Suprapubic skin (tissue), 4 donors: ENCODE measurements at regions not wholly inside any gene's neighbourhood (a gene's known extent, or its start where the extent isn't known, plus 50 kb on each side); places are given as distances from the start of the nearest gene placed in this dataset.

Source experiments
- DNase-seq, 2 donors: peaks; one replicate each; pipeline ENCODE4 v3.0.0-alpha.2; 2019; ENCODE audit warnings: low spot score in 2 of 2
- H3K27ac ChIP-seq: fragments of 200-600 bp; sonication (generic); one replicate; pipeline ENCODE4 v1.5.1; 2019
- H3K27me3 ChIP-seq: fragments of 200-600 bp; sonication (generic); one replicate; pipeline ENCODE4 v1.5.1; 2019
- H3K36me3 ChIP-seq: fragments of 200-600 bp; sonication (generic); one replicate; pipeline ENCODE4 v1.5.1; 2019
- H3K4me1 ChIP-seq: fragments of 200-600 bp; sonication (generic); one replicate; pipeline ENCODE4 v1.5.1; 2019
- H3K4me3 ChIP-seq: fragments of 200-600 bp; sonication (generic); one replicate; pipeline ENCODE4 v1.5.1; 2019; ENCODE audit warnings: mild to moderate bottlenecking
- H3K9me3 ChIP-seq: fragments of 200-600 bp; sonication (generic); one replicate; pipeline ENCODE4 v1.5.1; 2019
- CTCF ChIP-seq, 2 donors: fragments of 200-600 bp in 1 of 2; fragments of 450-650 bp in 1 of 2; sonication (generic) in 1 of 2; IDR thresholded peaks; one replicate each; pipeline ENCODE4 v1.5.1; 2016 to 2019; ENCODE audit warnings: antibody characterized with exemption in 2 of 2, mild to moderate bottlenecking in 1 of 2, moderate library complexity in 1 of 2
- EP300 ChIP-seq: sonication (generic); formaldehyde crosslinking; IDR thresholded peaks from one replicate; pipeline ENCODE4 v1.6.1; 2017; ENCODE audit warnings: antibody characterized with exemption
- POLR2A ChIP-seq, 2 donors: fragments of 450-650 bp; IDR thresholded peaks; one replicate each; pipeline ENCODE4 v1.6.1; 2017; ENCODE audit warnings: antibody characterized with exemption in 2 of 2, mild to moderate bottlenecking in 2 of 2, moderate library complexity in 2 of 2
- POLR2AphosphoS5 ChIP-seq, 3 donors: sonication (generic); formaldehyde crosslinking; IDR thresholded peaks; one replicate each; pipeline ENCODE4 v1.6.1; 2017; ENCODE audit warnings: antibody characterized with exemption in 3 of 3
- WGBS: methylation state at CpG from one replicate; pipeline ENCODE4 v1.1.5; 2018; 5-methylcytosine and 5-hydroxymethylcytosine counted together

GRCh38 chr2:173693044-173693589, 272.1 kb downstream of the SP3 start:
- 94% methylated on average over 5 of the region's 5 CpGs for WGBS
- Histone ChIP-seq H3K4me1 (no peaks in the 10 kb centered on the region), H3K27me3 (no peaks in the 10 kb centered on the region), H3K36me3 (no peaks in the 10 kb centered on the region), H3K27ac (no peak overlapping the region), H3K4me3 (no peak overlapping the region), H3K9me3 (no peaks in the 10 kb centered on the region)
- DNase-seq = no peak
- TF ChIP-seq POLR2AphosphoS5 (IDR thresholded peaks at IDR 0.05) (no peak), POLR2A (IDR thresholded peaks at IDR 0.05) (no peak), EP300 (no peak), CTCF (IDR thresholded peaks at IDR 0.05) (no peak)

GRCh38 chr2:173696274-173696673, 268.9 kb downstream of the SP3 start:
- Histone ChIP-seq H3K27me3 (no peaks in the 10 kb centered on the region), H3K4me3 (no peak overlapping the region), H3K9me3 (no peaks in the 10 kb centered on the region), H3K27ac (no peak overlapping the region), H3K36me3 (no peaks in the 10 kb centered on the region), H3K4me1 (no peaks in the 10 kb centered on the region)
- WGBS = 74% methylated on average over 5 of the region's 5 CpGs
- DNase-seq = no peak
- no peak for TF ChIP-seq POLR2AphosphoS5 (IDR thresholded peaks at IDR 0.05)
- no peak for TF ChIP-seq EP300
- no peak for TF ChIP-seq CTCF (IDR thresholded peaks at IDR 0.05)
- no peak for TF ChIP-seq POLR2A (IDR thresholded peaks at IDR 0.05)

- WGBS = 97% methylated on average over 1 of the region's 1 CpG
- DNase-seq = no peak
- H3K27me3 ChIP-seq = no peaks in the 10 kb centered on the region
- no peaks in the 10 kb centered on the region for H3K4me1 ChIP-seq
- no peak overlapping the region for H3K27ac ChIP-seq
- no peak overlapping the region for H3K4me3 ChIP-seq
- no peaks in the 10 kb centered on the region for H3K9me3 ChIP-seq
- TF ChIP-seq EP300 (no peak), CTCF (IDR thresholded peaks at IDR 0.05) (no peak), POLR2A (IDR thresholded peaks at IDR 0.05) (no peak), POLR2AphosphoS5 (IDR thresholded peaks at IDR 0.05) (no peak)
- no peaks in the 10 kb centered on the region for H3K36me3 ChIP-seq
Measured at GRCh38 chr2:173697929-173698328, 267.2 kb downstream of the SP3 start.

- H3K36me3 ChIP-seq = no peaks in the 10 kb centered on the region
- H3K27ac ChIP-seq = no peak overlapping the region
- TF ChIP-seq POLR2A (IDR thresholded peaks at IDR 0.05) = no peak
- TF ChIP-seq CTCF (IDR thresholded peaks at IDR 0.05) = no peak
- TF ChIP-seq POLR2AphosphoS5 (IDR thresholded peaks at IDR 0.05) = no peak
- TF ChIP-seq EP300 = no peak
- H3K4me3 ChIP-seq = no peak overlapping the region
- WGBS = 73% methylated on average over 4 of the region's 4 CpGs
- no peaks in the 10 kb centered on the region for H3K4me1 ChIP-seq
- no peak for DNase-seq
- no peaks in the 10 kb centered on the region for H3K27me3 ChIP-seq
- H3K9me3 ChIP-seq = no peaks in the 10 kb centered on the region
Measured at GRCh38 chr2:173705656-173706055, 259.5 kb downstream of the SP3 start.

GRCh38 chr2:173706936-173707335, 258.2 kb downstream of the SP3 start:
- H3K4me3 ChIP-seq = no peak overlapping the region
- H3K36me3 ChIP-seq = no peaks in the 10 kb centered on the region
- TF ChIP-seq POLR2AphosphoS5 (IDR thresholded peaks at IDR 0.05) (no peak), EP300 (no peak), POLR2A (IDR thresholded peaks at IDR 0.05) (no peak), CTCF (IDR thresholded peaks at IDR 0.05) (no peak)
- WGBS = 95% methylated on average over 4 of the region's 4 CpGs
- H3K9me3 ChIP-seq = no peaks in the 10 kb centered on the region
- H3K27ac ChIP-seq = no peak overlapping the region
- H3K4me1 ChIP-seq = no peaks in the 10 kb centered on the region
- H3K27me3 ChIP-seq = no peaks in the 10 kb centered on the region
- DNase-seq = no peak
